DLD1 (cell line): ENCODE measurements at regions not wholly inside any gene's neighbourhood (a gene's known extent, or its start where the extent isn't known, plus 50 kb on each side); places are given as distances from the start of the nearest gene placed in this dataset.

Experiments used
- in situ Hi-C: cut with HindIII; loops from 2 replicates; pipeline ENCODE4 v1.10.0; 2017; ENCODE audit warnings: low sequenced_read_pairs

- in situ Hi-C loops = no loop called here
Measured at GRCh38 chr1:164951508-164951907, 392.5 kb downstream of the PBX1 start.

GRCh38 chr1:164950541-164950986 is 391.6 kb downstream of the PBX1 start:
- in situ Hi-C loops = no loop called here

- in situ Hi-C loops = no loop called here
Measured at GRCh38 chr1:164949771-164950471, 390.9 kb downstream of the PBX1 start.

GRCh38 chr1:164948101-164948500 is 389.1 kb downstream of the PBX1 start:
- in situ Hi-C loops = no loop called here

GRCh38 chr1:164937291-164937690 is 378.3 kb downstream of the PBX1 start:
- in situ Hi-C loops = no loop called here

- in situ Hi-C loops = no loop called here
Measured at GRCh38 chr1:164932580-164932979, 373.6 kb downstream of the PBX1 start.

GRCh38 chr1:164930833-164931232 is 371.8 kb downstream of the PBX1 start:
- in situ Hi-C loops = no loop called here

GRCh38 chr1:164930241-164930640 is 371.3 kb downstream of the PBX1 start:
- in situ Hi-C loops = no loop called here

GRCh38 chr1:164928232-164928812 is 369.3 kb downstream of the PBX1 start:
- in situ Hi-C loops = no loop called here

- in situ Hi-C loops = no loop called here
Measured at GRCh38 chr1:164926107-164926506, 367.1 kb downstream of the PBX1 start.

GRCh38 chr1:164922585-164922984 is 363.6 kb downstream of the PBX1 start:
- in situ Hi-C loops = no loop called here

GRCh38 chr1:164921493-164921892 is 362.5 kb downstream of the PBX1 start:
- in situ Hi-C loops = no loop called here

GRCh38 chr1:164918140-164918539 is 359.2 kb downstream of the PBX1 start:
- in situ Hi-C loops = no loop called here

- in situ Hi-C loops = no loop called here
Measured at GRCh38 chr1:164914208-164914607, 355.2 kb downstream of the PBX1 start.

GRCh38 chr1:164912290-164912689 is 353.3 kb downstream of the PBX1 start:
- in situ Hi-C loops = no loop called here

- in situ Hi-C loops = no loop called here
Measured at GRCh38 chr1:164910671-164911070, 351.7 kb downstream of the PBX1 start.

- in situ Hi-C loops = no loop called here
Measured at GRCh38 chr1:164907666-164908065, 348.7 kb downstream of the PBX1 start.

- in situ Hi-C loops = no loop called here
Measured at GRCh38 chr1:164905869-164906268, 346.9 kb downstream of the PBX1 start.

GRCh38 chr1:164902491-164902890 is 343.5 kb downstream of the PBX1 start:
- in situ Hi-C loops = no loop called here
